Activated CD4-positive, alpha-beta memory T cell treated with anti-CD3 and anti-CD28 coated beads for 36 hours (primary cell): ENCODE measurements at regions not wholly inside any gene's neighbourhood (a gene's known extent, or its start where the extent isn't known, plus 50 kb on each side); places are given as distances from the start of the nearest gene placed in this dataset.

Source experiments
- CTCF ChIA-PET: fragments of 350-600 bp; sonication (Branson Sonifier 250); formaldehyde crosslinking; loops from one replicate; lab custom pipeline; 2021; ENCODE audit warnings: antibody characterized with exemption, inconsistent platforms; lab: Charles Lee
- POLR2A ChIA-PET: fragments of 350-600 bp; sonication (Branson Sonifier 250); formaldehyde crosslinking; loops from one replicate; lab custom pipeline; 2021; ENCODE audit warnings: antibody characterized with exemption; lab: Charles Lee
- DNase-seq: peaks from one replicate; pipeline ENCODE4 v3.0.0-alpha.2; 2020
- H3K27ac Mint-ChIP-seq: one replicate; pipeline ENCODE4 v1.8.0; 2021; ENCODE audit warnings: mixed read lengths
- H3K27me3 Mint-ChIP-seq: one replicate; pipeline ENCODE4 v1.8.0; 2021; ENCODE audit warnings: mixed read lengths
- H3K36me3 Mint-ChIP-seq: one replicate; pipeline ENCODE4 v1.8.0; 2021; ENCODE audit warnings: mixed read lengths
- H3K4me1 Mint-ChIP-seq: one replicate; pipeline ENCODE4 v1.8.0; 2021; ENCODE audit warnings: low read depth, mixed read lengths
- H3K4me3 Mint-ChIP-seq: one replicate; pipeline ENCODE4 v1.8.0; 2021; ENCODE audit warnings: mild to moderate bottlenecking, mixed read lengths
- H3K9me3 Mint-ChIP-seq: one replicate; pipeline ENCODE4 v1.8.0; 2021; ENCODE audit warnings: mixed read lengths
- intact Hi-C: fragments of 100-400 bp; cut with micrococcal nuclease; formaldehyde crosslinking; loops from one replicate; pipeline ENCODE4 v1.15.1; 2023

- no peaks in the 10 kb centered on the region for H3K4me1 Mint-ChIP-seq
- H3K9me3 Mint-ChIP-seq, result no peaks in the 10 kb centered on the region
- no peak overlapping the region for H3K27ac Mint-ChIP-seq
- intact Hi-C loops, result no loop called here
- ChIA-PET CTCF (no interaction called here), POLR2A (no interaction called here)
- peaks cover 2% of the 10 kb centered on the region for H3K27me3 Mint-ChIP-seq
- no peak overlapping the region for H3K4me3 Mint-ChIP-seq
- H3K36me3 Mint-ChIP-seq, result no peaks in the 10 kb centered on the region
- DNase-seq, result no peak
Observed at GRCh38 chr1:115401676-115402075, 63.6 kb upstream of the NGF start.

- Mint-ChIP-seq H3K36me3 (no peaks in the 10 kb centered on the region), H3K27ac (no peak overlapping the region), H3K4me3 (no peak overlapping the region), H3K9me3 (no peaks in the 10 kb centered on the region), H3K4me1 (no peaks in the 10 kb centered on the region), H3K27me3 (peaks cover 6% of the 10 kb centered on the region)
- ChIA-PET CTCF (no interaction called here), POLR2A (no interaction called here)
- intact Hi-C loops, result no loop called here
- DNase-seq, result no peak
Observed at GRCh38 chr1:115400891-115401290, 62.8 kb upstream of the NGF start.

- intact Hi-C loops, result no loop called here
- peaks cover 7% of the 10 kb centered on the region for H3K27me3 Mint-ChIP-seq
- ChIA-PET POLR2A (no interaction called here), CTCF (no interaction called here)
- no peaks in the 10 kb centered on the region for H3K36me3 Mint-ChIP-seq
- no peak for DNase-seq
- H3K27ac Mint-ChIP-seq, result no peak overlapping the region
- H3K4me1 Mint-ChIP-seq, result no peaks in the 10 kb centered on the region
- H3K4me3 Mint-ChIP-seq, result no peak overlapping the region
- H3K9me3 Mint-ChIP-seq, result no peaks in the 10 kb centered on the region
Observed at GRCh38 chr1:115400426-115400825, 62.4 kb upstream of the NGF start.

- H3K4me3 Mint-ChIP-seq, result no peak overlapping the region
- POLR2A ChIA-PET, result no interaction called here
- no peak for DNase-seq
Observed at GRCh38 chr1:115398745-115399144, 60.7 kb upstream of the NGF start.

More at GRCh38 chr1:115398745-115399144, 60.7 kb upstream of the NGF start:
- no peaks in the 10 kb centered on the region for H3K4me1 Mint-ChIP-seq
- H3K36me3 Mint-ChIP-seq, result no peaks in the 10 kb centered on the region
- intact Hi-C loops, result no loop called here
- H3K27ac Mint-ChIP-seq, result no peak overlapping the region
- CTCF ChIA-PET, result no interaction called here
- H3K27me3 Mint-ChIP-seq, result peaks cover 7% of the 10 kb centered on the region
- H3K9me3 Mint-ChIP-seq, result no peaks in the 10 kb centered on the region
